ENCODE measurements at regions not wholly inside any gene's neighbourhood (a gene's known extent, or its start where the extent isn't known, plus 50 kb on each side); places are given as distances from the start of the nearest gene placed in this dataset.

DNA sequence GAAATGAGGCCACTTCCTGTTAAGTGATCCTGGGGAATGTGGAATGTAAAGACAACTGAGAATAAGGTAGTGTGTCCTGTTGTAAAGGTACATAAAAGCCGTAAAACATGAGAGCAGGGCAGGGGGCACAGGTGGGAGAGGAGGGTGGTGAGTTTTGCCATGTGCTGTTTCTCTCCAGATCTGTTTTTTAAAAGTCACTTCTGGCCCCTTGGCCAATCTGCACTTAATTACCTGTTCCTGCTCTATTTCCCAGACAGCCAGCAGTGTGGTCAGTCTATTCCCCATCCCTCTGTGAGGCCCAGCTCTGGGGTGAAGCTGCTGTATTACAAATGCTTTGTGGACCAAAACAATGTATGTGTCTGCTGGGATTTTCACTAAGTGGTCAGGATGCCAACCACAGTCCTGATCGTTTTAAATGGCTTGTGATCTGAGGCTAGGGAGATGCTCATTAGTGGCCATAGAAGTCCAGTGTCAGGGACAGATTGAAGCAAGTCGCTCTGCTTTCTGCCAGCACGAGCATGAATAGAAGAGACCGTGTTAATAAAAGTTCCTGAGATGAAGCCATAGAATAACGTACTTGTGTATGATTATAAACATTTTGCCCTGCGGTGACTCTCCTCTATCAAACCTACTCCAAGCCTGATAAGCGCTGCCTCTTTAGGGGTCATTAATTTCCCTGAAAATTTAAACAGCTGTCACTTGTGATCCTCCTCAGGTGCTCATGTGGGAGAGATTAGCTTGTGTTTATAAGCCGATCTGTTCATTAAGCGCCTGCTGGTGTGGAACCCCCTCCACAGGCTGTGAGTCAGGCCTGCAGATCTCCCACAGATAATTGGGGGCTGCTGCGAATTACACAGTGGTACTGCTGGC, 111.8 kb upstream of the CENPW start:
- ChIA-PET CTCF (no interaction called here), POLR2A (ENCODE audit: low non-redundant PET) (no interaction called here)
- TF ChIP-seq, protein P1, sequence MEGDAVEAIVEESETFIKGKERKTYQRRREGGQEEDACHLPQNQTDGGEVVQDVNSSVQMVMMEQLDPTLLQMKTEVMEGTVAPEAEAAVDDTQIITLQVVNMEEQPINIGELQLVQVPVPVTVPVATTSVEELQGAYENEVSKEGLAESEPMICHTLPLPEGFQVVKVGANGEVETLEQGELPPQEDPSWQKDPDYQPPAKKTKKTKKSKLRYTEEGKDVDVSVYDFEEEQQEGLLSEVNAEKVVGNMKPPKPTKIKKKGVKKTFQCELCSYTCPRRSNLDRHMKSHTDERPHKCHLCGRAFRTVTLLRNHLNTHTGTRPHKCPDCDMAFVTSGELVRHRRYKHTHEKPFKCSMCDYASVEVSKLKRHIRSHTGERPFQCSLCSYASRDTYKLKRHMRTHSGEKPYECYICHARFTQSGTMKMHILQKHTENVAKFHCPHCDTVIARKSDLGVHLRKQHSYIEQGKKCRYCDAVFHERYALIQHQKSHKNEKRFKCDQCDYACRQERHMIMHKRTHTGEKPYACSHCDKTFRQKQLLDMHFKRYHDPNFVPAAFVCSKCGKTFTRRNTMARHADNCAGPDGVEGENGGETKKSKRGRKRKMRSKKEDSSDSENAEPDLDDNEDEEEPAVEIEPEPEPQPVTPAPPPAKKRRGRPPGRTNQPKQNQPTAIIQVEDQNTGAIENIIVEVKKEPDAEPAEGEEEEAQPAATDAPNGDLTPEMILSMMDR (conservative IDR thresholded peaks at IDR 0.05; ENCODE audit: low read depth), result no peak
- H3K27ac ChIP-seq, result no peak overlapping the region
- no peak for DNase-seq (ENCODE audit: low spot score)

DNA sequence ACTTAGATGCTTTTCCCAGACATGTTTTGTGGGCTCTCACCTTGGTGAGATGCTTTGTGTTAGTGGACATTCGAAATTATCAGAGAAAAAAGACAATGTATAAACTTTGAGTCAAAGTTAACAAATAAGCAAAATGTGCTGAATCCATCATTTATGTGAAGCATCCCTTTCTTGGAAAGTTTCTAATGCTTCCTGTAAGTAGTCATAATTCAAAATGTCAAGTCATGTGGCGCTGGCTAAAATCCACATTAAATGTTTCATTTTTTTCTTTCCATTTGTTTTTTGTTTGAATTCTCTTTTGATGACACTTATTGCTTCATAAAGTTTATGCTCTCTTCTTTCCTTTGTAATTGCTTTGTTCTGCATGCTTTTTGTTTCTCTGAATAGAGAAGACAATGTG, 107.2 kb upstream of the CENPW start:
- CTCF ChIA-PET, result no interaction called here

DNA sequence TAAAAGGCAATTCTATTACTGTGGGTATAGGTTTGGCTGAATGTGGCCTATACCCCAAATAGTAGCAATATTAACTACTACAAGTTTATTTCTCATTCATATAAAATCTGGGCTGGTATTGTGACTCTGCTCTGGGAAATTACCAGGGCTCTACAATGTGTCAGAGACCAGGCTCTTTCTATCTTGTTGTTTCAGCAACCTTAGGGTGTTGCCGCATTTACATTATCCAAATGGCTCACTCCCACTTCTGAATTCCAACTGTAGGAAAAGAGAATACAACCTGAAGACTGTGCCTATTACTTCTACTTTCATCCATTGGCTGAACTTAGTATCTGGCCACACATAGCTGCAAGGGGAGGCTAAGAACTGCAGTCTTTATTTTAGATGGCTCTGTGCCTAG, 106.7 kb upstream of the CENPW start:
- no peak for DNase-seq (ENCODE audit: low spot score)
- no peak overlapping the region for H3K27ac ChIP-seq
- TF ChIP-seq, protein P1 (conservative IDR thresholded peaks at IDR 0.05; ENCODE audit: low read depth), result no peak
- POLR2A ChIA-PET (ENCODE audit: low non-redundant PET), result no interaction called here
- CTCF ChIA-PET, result no interaction called here

More for the DNA sequence above, 107.2 kb upstream of the CENPW start:
- DNase-seq (ENCODE audit: low spot score), result no peak
- TF ChIP-seq, protein P1 (conservative IDR thresholded peaks at IDR 0.05; ENCODE audit: low read depth), result no peak
- no peak overlapping the region for H3K27ac ChIP-seq
- POLR2A ChIA-PET (ENCODE audit: low non-redundant PET), result no interaction called here

DNA sequence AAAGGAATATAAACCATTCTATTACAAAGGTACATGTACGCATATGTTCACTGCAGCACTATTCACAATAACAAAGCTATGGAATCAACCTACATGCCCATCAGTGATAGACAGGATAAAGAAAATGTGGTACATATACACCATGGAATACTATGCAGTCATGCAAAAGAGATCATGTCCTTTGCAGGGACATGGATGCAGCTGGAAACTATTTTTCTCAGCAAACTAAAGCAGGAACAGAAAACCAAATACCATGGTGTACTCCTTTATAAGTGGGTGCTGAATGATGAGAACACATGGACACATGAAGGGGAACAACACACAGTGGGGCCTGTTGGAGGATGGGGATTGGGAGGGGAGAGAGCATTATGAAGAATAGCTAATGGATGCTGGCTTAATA, 104.6 kb upstream of the CENPW start:
- ChIA-PET POLR2A (ENCODE audit: low non-redundant PET) (no interaction called here), CTCF (no interaction called here)
- no peak for DNase-seq (ENCODE audit: low spot score)
- TF ChIP-seq, protein P1 (conservative IDR thresholded peaks at IDR 0.05; ENCODE audit: low read depth), result no peak
- no peak overlapping the region for H3K27ac ChIP-seq

DNA sequence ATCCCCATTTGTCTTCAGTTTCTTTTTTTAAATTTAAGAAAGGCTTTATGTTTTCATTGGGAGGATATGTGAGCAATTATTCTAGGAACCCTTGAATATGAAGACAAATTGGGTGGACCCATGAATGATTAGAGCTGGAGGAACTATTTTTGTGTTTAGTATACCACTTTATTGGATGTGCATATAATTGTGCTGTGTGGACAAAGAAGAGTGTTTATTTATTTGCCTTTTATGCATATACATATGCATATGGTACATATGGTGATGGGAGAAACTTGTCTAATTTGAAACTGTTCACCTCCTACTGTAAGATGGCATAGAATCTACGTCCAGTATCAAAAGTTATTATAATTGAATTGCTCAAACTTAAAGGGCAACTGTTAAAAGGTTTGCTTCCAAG, 94.8 kb upstream of the CENPW start:
- H3K27ac ChIP-seq, result no peak overlapping the region
- TF ChIP-seq, protein P1 (conservative IDR thresholded peaks at IDR 0.05; ENCODE audit: low read depth), result no peak
- DNase-seq (ENCODE audit: low spot score), result no peak
- CTCF ChIA-PET, result no interaction called here
- POLR2A ChIA-PET (ENCODE audit: low non-redundant PET), result no interaction called here

DNA sequence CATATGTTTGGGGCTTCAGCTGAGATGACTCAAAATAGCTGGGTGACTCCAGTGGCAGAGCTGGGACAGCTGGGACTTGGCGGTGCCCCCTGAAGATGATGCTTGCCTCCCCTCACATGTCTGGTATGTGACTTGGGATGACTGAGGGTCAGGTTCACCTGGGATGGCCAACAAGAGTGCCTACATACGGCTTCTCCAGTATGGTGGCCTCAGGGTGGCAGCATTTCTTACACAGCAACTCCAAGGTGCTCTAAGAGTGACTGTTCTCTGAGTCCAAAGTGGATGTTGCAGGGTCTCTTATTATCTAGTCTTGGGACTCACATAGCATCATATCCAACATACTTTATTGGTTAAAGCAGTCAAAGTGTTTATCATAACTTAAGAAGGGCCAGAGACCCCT, 87.8 kb upstream of the CENPW start:
- TF ChIP-seq, protein P1 (conservative IDR thresholded peaks at IDR 0.05; ENCODE audit: low read depth), result no peak
- H3K27ac ChIP-seq, result no peak overlapping the region
- DNase-seq (ENCODE audit: low spot score), result no peak
- ChIA-PET CTCF (no interaction called here), POLR2A (ENCODE audit: low non-redundant PET) (no interaction called here)

Data from RWPE1 (cell line).